Astrocyte of the spinal cord (primary cell): ENCODE measurements at regions not wholly inside any gene's neighbourhood (a gene's known extent, or its start where the extent isn't known, plus 50 kb on each side); places are given as distances from the start of the nearest gene placed in this dataset.

ENCODE experiments used
- DNase-seq: peaks from one replicate; pipeline ENCODE4 v3.0.0; 2011; ENCODE audit warnings: low read depth, low spot score
- H3K4me3 ChIP-seq: 2 replicates; pipeline ENCODE4 v1.5.1; 2011; ENCODE audit warnings: low read depth, mild to moderate bottlenecking, low read length, moderate library complexity
- in situ Hi-C: cut with HindIII; loops from 2 replicates; pipeline ENCODE4 v1.10.0; 2017; ENCODE audit warnings: low sequenced_read_pairs
- TF ChIP-seq, protein P1 (sequence below): IDR thresholded peaks from 2 replicates; pipeline ENCODE4 v1.5.1; 2012; ENCODE audit warnings: low read depth, mild to moderate bottlenecking, low read length, inconsistent platforms

DNA sequence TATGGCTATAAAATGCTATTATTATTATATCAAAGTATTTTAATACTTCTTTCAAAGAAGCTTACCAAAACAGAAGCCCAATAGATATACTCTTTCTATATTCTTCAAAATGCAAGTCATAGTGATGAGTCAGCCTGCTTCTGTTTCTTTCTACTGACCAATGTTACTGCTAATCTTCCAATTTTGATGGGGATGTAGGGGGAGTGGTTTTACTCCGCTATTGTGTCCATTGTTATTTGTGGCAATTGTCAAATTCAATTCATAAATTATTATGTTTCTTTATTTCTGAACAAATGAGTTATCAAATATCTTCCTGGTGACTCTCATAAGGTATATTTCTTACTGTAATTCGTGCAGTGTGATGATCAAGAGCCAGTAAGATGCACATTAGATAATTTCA is 221.5 kb upstream of the DEFB112 start:
- no peak for DNase-seq
- no peak overlapping the region for H3K4me3 ChIP-seq
- TF ChIP-seq, protein P1, sequence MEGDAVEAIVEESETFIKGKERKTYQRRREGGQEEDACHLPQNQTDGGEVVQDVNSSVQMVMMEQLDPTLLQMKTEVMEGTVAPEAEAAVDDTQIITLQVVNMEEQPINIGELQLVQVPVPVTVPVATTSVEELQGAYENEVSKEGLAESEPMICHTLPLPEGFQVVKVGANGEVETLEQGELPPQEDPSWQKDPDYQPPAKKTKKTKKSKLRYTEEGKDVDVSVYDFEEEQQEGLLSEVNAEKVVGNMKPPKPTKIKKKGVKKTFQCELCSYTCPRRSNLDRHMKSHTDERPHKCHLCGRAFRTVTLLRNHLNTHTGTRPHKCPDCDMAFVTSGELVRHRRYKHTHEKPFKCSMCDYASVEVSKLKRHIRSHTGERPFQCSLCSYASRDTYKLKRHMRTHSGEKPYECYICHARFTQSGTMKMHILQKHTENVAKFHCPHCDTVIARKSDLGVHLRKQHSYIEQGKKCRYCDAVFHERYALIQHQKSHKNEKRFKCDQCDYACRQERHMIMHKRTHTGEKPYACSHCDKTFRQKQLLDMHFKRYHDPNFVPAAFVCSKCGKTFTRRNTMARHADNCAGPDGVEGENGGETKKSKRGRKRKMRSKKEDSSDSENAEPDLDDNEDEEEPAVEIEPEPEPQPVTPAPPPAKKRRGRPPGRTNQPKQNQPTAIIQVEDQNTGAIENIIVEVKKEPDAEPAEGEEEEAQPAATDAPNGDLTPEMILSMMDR, result no peak
- in situ Hi-C loops, result no loop called here

DNA sequence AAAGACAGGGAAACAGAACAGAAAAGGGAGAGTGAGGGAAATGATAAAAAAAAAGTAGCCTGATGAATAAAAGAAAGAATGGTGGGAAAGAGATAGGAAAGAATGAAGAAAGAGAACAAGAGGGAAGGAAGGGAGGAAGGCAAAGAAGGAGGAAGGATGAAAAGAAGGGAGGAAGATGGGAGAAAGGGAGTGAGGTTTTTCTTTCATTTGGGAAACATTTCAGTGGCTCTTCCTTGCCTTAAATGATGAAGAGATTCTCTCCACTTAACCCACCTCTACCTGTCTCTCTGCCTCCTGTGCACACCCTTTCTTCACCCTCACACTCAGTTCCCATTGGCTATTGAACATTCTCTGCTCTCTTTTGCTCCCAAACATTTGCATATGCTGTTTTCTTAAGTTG is 222.1 kb upstream of the DEFB112 start:
- H3K4me3 ChIP-seq, result no peak overlapping the region
- no peak for DNase-seq
- in situ Hi-C loops, result no loop called here
- TF ChIP-seq, protein P1, result no peak

DNA sequence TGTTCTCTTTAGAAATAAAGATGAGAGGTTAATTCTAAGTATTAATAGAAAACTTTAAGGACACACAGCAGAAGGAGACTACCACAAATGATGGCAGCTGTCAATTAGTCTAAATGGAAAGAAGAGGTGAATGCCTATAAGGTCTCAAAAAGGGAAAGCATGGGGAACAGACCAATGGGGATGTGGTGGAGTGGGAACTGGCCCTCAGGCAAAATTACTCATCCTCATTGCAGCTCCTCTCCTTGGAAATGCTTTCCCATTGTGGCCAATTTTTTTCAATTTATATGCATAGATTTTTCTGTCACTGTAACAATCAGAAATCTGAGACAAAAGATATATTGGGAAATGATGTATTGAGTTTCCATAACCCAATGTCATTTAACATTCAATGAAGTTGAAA is 222.9 kb upstream of the DEFB112 start:
- TF ChIP-seq, protein P1, result no peak
- in situ Hi-C loops, result no loop called here
- no peak for DNase-seq
- H3K4me3 ChIP-seq, result no peak overlapping the region

DNA sequence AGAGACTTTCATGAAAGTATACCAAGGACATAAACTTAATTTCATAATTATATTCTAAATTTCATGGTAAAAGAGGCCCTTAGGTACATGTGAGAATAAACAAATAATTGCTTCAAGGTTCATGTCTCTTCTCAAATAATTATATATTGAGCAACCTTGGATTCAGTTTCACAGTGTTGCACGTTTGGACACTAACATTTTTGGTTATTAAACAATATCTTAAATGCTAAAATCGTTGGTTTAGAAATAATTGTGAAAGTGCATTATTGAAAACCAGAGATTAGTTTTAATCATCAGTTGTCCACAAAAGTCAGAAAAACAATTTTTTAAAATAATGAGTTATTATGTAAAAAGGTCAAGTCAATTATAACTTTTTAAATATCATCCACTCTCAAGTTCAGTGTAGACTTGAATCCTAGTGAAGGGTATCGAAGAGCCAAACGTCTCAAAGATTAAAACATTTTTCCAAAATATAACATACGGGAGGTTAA is 227.1 kb upstream of the DEFB112 start:
- H3K4me3 ChIP-seq, result no peak overlapping the region
- DNase-seq, result no peak
- TF ChIP-seq, protein P1, result no peak
- in situ Hi-C loops, result no loop called here

DNA sequence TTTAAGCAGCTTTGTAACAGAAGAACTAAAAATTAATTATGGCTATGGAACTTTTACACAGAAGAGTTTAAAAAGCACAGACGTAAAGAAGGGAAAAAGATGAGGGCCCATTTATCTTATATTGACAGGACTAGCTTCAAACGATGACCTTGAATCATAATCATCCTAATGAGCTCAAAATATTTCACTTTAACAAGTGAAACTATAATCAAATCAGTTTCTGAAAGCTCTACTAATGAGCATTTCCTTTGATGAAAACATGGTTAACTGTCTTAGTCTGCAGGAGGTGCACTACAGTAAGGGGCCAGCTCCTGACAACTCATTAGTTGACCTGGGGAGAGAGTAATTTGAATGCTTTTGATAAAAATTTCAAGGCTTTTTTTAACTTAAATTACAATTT is 228.0 kb upstream of the DEFB112 start:
- TF ChIP-seq, protein P1, result no peak
- no peak overlapping the region for H3K4me3 ChIP-seq
- DNase-seq, result no peak
- in situ Hi-C loops, result no loop called here

DNA sequence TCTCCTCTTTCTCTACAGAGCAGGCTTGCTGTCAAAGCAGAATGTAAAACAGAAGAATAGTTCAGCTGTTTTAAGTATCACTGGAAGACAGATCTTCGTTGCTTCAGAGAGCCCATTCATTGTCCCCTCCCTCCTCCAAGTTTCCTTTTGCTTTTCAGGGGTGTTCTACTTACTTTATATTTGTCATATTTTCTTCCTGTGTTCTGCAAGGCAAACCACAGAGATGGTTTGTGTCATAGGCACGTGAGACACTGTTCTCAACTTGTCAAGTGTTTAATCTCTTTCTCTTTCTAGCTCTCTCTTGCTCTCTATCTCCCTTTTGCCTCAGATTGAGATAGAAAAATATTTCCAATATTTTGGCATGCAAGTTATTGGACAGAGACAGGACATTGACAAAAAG is 228.9 kb upstream of the DEFB112 start:
- TF ChIP-seq, protein P1, result no peak
- DNase-seq, result no peak
- in situ Hi-C loops, result no loop called here
- no peak overlapping the region for H3K4me3 ChIP-seq

DNA sequence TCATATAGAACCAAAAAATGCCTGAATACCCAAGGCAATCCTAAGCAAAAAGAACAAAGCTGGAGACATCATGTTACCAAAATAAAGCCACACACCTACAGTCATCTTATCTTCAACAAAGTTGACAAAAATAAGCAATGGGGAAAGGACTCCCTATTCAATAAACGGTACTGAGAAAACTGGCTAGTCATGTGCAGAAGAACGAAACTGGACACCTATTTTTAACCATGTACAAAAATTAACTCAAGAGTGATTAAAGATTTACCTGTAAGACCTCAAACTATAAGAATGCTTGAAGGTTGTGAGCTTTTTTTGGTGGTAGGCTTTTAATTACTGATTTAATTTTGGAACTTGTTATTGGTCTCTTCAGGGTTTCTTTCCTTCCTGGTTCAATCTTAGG is 236.0 kb upstream of the DEFB112 start:
- DNase-seq, result no peak
- TF ChIP-seq, protein P1, result no peak
- H3K4me3 ChIP-seq, result no peak overlapping the region
- in situ Hi-C loops, result no loop called here
